ENCODE measurements at regions not wholly inside any gene's neighbourhood (a gene's known extent, or its start where the extent isn't known, plus 50 kb on each side); places are given as distances from the start of the nearest gene placed in this dataset.

- DNase-seq (ENCODE audit: low read depth, low spot score) = no peak
- Mint-ChIP-seq H3K4me1 (peaks cover 12% of the 10 kb centered on the region), H3K9me3 (no peaks in the 10 kb centered on the region), H3K36me3 (ENCODE audit: low read depth) (no peaks in the 10 kb centered on the region), H3K27ac (ENCODE audit: unreplicated experiment) (no peak overlapping the region), H3K4me3 (no peak overlapping the region), H3K27me3 (ENCODE audit: low read depth) (peaks cover 13% of the 10 kb centered on the region)
- TF ChIP-seq CTCF (conservative IDR thresholded peaks at IDR 0.05) = no peak
Measured at GRCh38 chr1:228977741-228978140, 242.5 kb downstream of the RHOU start.

- TF ChIP-seq CTCF (conservative IDR thresholded peaks at IDR 0.05) = no peak
- Mint-ChIP-seq H3K27ac (ENCODE audit: unreplicated experiment) (no peak overlapping the region), H3K9me3 (no peaks in the 10 kb centered on the region), H3K27me3 (ENCODE audit: low read depth) (peaks cover 13% of the 10 kb centered on the region), H3K4me3 (no peak overlapping the region), H3K4me1 (peaks cover 10% of the 10 kb centered on the region), H3K36me3 (ENCODE audit: low read depth) (no peaks in the 10 kb centered on the region)
- no peak for DNase-seq (ENCODE audit: low read depth, low spot score)
Measured at GRCh38 chr1:228978484-228979324, 243.4 kb downstream of the RHOU start.

GRCh38 chr1:228979325-228979699 lies 244.0 kb downstream of the RHOU start:
- H3K27me3 Mint-ChIP-seq (ENCODE audit: low read depth) = peaks cover 11% of the 10 kb centered on the region
- no peak overlapping the region for H3K4me3 Mint-ChIP-seq
- no peak for DNase-seq (ENCODE audit: low read depth, low spot score)
- no peak overlapping the region for H3K27ac Mint-ChIP-seq (ENCODE audit: unreplicated experiment)
- peaks cover 10% of the 10 kb centered on the region for H3K4me1 Mint-ChIP-seq
- no peaks in the 10 kb centered on the region for H3K9me3 Mint-ChIP-seq
- no peak for TF ChIP-seq CTCF (conservative IDR thresholded peaks at IDR 0.05)
- H3K36me3 Mint-ChIP-seq (ENCODE audit: low read depth) = no peaks in the 10 kb centered on the region

- peaks cover 10% of the 10 kb centered on the region for H3K4me1 Mint-ChIP-seq
- H3K27ac Mint-ChIP-seq (ENCODE audit: unreplicated experiment) = no peak overlapping the region
- H3K4me3 Mint-ChIP-seq = no peak overlapping the region
- peaks cover 11% of the 10 kb centered on the region for H3K27me3 Mint-ChIP-seq (ENCODE audit: low read depth)
- TF ChIP-seq CTCF (conservative IDR thresholded peaks at IDR 0.05) = no peak
- H3K9me3 Mint-ChIP-seq = no peaks in the 10 kb centered on the region
- no peak for DNase-seq (ENCODE audit: low read depth, low spot score)
- H3K36me3 Mint-ChIP-seq (ENCODE audit: low read depth) = no peaks in the 10 kb centered on the region
Measured at GRCh38 chr1:228979774-228980173, 244.5 kb downstream of the RHOU start.

- Mint-ChIP-seq H3K27me3 (ENCODE audit: low read depth) (peaks cover 11% of the 10 kb centered on the region), H3K27ac (ENCODE audit: unreplicated experiment) (no peak overlapping the region), H3K4me1 (peaks cover 10% of the 10 kb centered on the region), H3K4me3 (no peak overlapping the region), H3K9me3 (no peaks in the 10 kb centered on the region), H3K36me3 (ENCODE audit: low read depth) (no peaks in the 10 kb centered on the region)
- no peak for TF ChIP-seq CTCF (conservative IDR thresholded peaks at IDR 0.05)
- no peak for DNase-seq (ENCODE audit: low read depth, low spot score)
Measured at GRCh38 chr1:228980232-228980937, 245.1 kb downstream of the RHOU start.

Data from neural crest cell (in vitro differentiated cells).